Mucosa of gallbladder (tissue), 1 donor: ENCODE measurements at regions not wholly inside any gene's neighbourhood (a gene's known extent, or its start where the extent isn't known, plus 50 kb on each side); places are given as distances from the start of the nearest gene placed in this dataset.
"Not testable (repeated sequence)": the region's sequence is repeated elsewhere in the genome, so short reads cannot be mapped to it uniquely, and the experiment has no call there.

ENCODE experiments used
- DNase-seq: peaks from one replicate; pipeline ENCODE4 v3.0.0-alpha.2; 2020; ENCODE audit warnings: low spot score
- donor health status: DM: no; HTN: no; CAD: no.

- DNase-seq = no peak
Observed at GRCh38 chr1:71345491-71345890, 264.7 kb upstream of the ZRANB2 start.

- DNase-seq = no peak
Observed at GRCh38 chr1:71343686-71344416, 263.0 kb upstream of the ZRANB2 start.

GRCh38 chr1:71339238-71339637 is 258.4 kb upstream of the ZRANB2 start:
- DNase-seq = no peak

- no peak for DNase-seq
Observed at GRCh38 chr1:71330991-71331390, 250.2 kb upstream of the ZRANB2 start.

- DNase-seq = no peak
Observed at GRCh38 chr1:71324671-71325267, 243.9 kb upstream of the ZRANB2 start.

GRCh38 chr1:71312545-71312944 is 231.7 kb upstream of the ZRANB2 start:
- no peak for DNase-seq

- DNase-seq = no peak
Observed at GRCh38 chr1:71311376-71311775, 230.5 kb upstream of the ZRANB2 start.

- DNase-seq = peak; percentile 10
Observed at GRCh38 chr1:71307451-71307850, 226.6 kb upstream of the ZRANB2 start.

- no peak for DNase-seq
Observed at GRCh38 chr1:71304125-71304524, 223.3 kb upstream of the ZRANB2 start.

GRCh38 chr1:71303617-71304041 is 222.8 kb upstream of the ZRANB2 start:
- DNase-seq = no peak

- DNase-seq = no peak
Observed at GRCh38 chr1:71298633-71299032, 217.8 kb upstream of the ZRANB2 start.

GRCh38 chr1:71296551-71297134 is 215.8 kb upstream of the ZRANB2 start:
- no peak for DNase-seq

- DNase-seq = no peak
Observed at GRCh38 chr1:71295350-71295749, 214.5 kb upstream of the ZRANB2 start.

- no peak for DNase-seq
Observed at GRCh38 chr1:71294178-71294577, 213.3 kb upstream of the ZRANB2 start.

- no peak for DNase-seq
Observed at GRCh38 chr1:71292203-71292602, 211.4 kb upstream of the ZRANB2 start.

- not testable (repeated sequence) for DNase-seq
Observed at GRCh38 chr1:71290506-71291237, 209.8 kb upstream of the ZRANB2 start.

- no peak for DNase-seq
Observed at GRCh38 chr1:71285529-71285928, 204.7 kb upstream of the ZRANB2 start.

- no peak for DNase-seq
Observed at GRCh38 chr1:71276466-71276865, 195.6 kb upstream of the ZRANB2 start.

- no peak for DNase-seq
Observed at GRCh38 chr1:71273334-71273733, 192.5 kb upstream of the ZRANB2 start.

GRCh38 chr1:71270394-71270915 is 189.6 kb upstream of the ZRANB2 start:
- DNase-seq = no peak

GRCh38 chr1:71269818-71270217 is 189.0 kb upstream of the ZRANB2 start:
- DNase-seq = no peak

GRCh38 chr1:71269179-71269578 is 188.3 kb upstream of the ZRANB2 start:
- DNase-seq = no peak
